ENCODE measurements at regions not wholly inside any gene's neighbourhood (a gene's known extent, or its start where the extent isn't known, plus 50 kb on each side); places are given as distances from the start of the nearest gene placed in this dataset.
"Not testable (repeated sequence)": the region's sequence is repeated elsewhere in the genome, so short reads cannot be mapped to it uniquely, and the experiment has no call there.

GRCh38 chr5:164235300-164235891 lies 730.0 kb downstream of the MAT2B start:
- no peak overlapping the region for H3K27ac Mint-ChIP-seq
- no peaks in the 10 kb centered on the region for H3K27me3 Mint-ChIP-seq (ENCODE audit: insufficient read depth)
- no peak for DNase-seq
- H3K9ac ChIP-seq (ENCODE audit: extremely low read depth, low read length, poor library complexity, severe bottlenecking): no peak overlapping the region
- no peak for TF ChIP-seq CTCF (conservative IDR thresholded peaks at IDR 0.05)
- WGBS, 2 experiments (ENCODE audit: insufficient coverage in 1 of 2, insufficient read length in 1 of 2): 89 to 100% methylated on average over 3 of the region's 3 CpGs
- no peaks in the 10 kb centered on the region for H3K27me3 ChIP-seq (ENCODE audit: control insufficient read depth, insufficient read depth, low read length, poor library complexity, severe bottlenecking)
- no peak overlapping the region for H3K4me3 ChIP-seq (ENCODE audit: low read length)
- no peaks in the 10 kb centered on the region for H3K4me1 Mint-ChIP-seq
- no peak overlapping the region for H3K4me3 Mint-ChIP-seq
- H3K27ac ChIP-seq (ENCODE audit: low read depth, low read length): no peak overlapping the region
- no peaks in the 10 kb centered on the region for H3K36me3 Mint-ChIP-seq (ENCODE audit: low read depth)
- H3K9me3 Mint-ChIP-seq: no peaks in the 10 kb centered on the region
- H3K4me1 ChIP-seq (ENCODE audit: control insufficient read depth, insufficient read depth, low read length): no peaks in the 10 kb centered on the region
- H3K9me3 ChIP-seq (ENCODE audit: control insufficient read depth, low read length): no peaks in the 10 kb centered on the region
- no peaks in the 10 kb centered on the region for H3K36me3 ChIP-seq (ENCODE audit: control insufficient read depth, insufficient read depth, low read length)

- H3K4me1 ChIP-seq (ENCODE audit: control insufficient read depth, insufficient read depth, low read length): no peaks in the 10 kb centered on the region
- no peak for TF ChIP-seq CTCF (conservative IDR thresholded peaks at IDR 0.05)
- Mint-ChIP-seq H3K9me3 (no peaks in the 10 kb centered on the region), H3K4me1 (no peaks in the 10 kb centered on the region), H3K27ac (no peak overlapping the region), H3K36me3 (ENCODE audit: low read depth) (no peaks in the 10 kb centered on the region), H3K4me3 (no peak overlapping the region), H3K27me3 (ENCODE audit: insufficient read depth) (no peaks in the 10 kb centered on the region)
- no peaks in the 10 kb centered on the region for H3K9me3 ChIP-seq (ENCODE audit: control insufficient read depth, low read length)
- no peak for DNase-seq
- H3K27ac ChIP-seq (ENCODE audit: low read depth, low read length): no peak overlapping the region
- no peak overlapping the region for H3K9ac ChIP-seq (ENCODE audit: extremely low read depth, low read length, poor library complexity, severe bottlenecking)
- no peak overlapping the region for H3K4me3 ChIP-seq (ENCODE audit: low read length)
- H3K36me3 ChIP-seq (ENCODE audit: control insufficient read depth, insufficient read depth, low read length): no peaks in the 10 kb centered on the region
- H3K27me3 ChIP-seq (ENCODE audit: control insufficient read depth, insufficient read depth, low read length, poor library complexity, severe bottlenecking): no peaks in the 10 kb centered on the region
Observed at GRCh38 chr5:164237486-164237885, 732.1 kb downstream of the MAT2B start.

- H3K36me3 ChIP-seq (ENCODE audit: control insufficient read depth, insufficient read depth, low read length); H3K4me1 ChIP-seq (ENCODE audit: control insufficient read depth, insufficient read depth, low read length); H3K27ac ChIP-seq (ENCODE audit: low read depth, low read length); H3K36me3 Mint-ChIP-seq (ENCODE audit: low read depth); H3K4me3 ChIP-seq (ENCODE audit: low read length); DNase-seq; H3K27ac Mint-ChIP-seq; H3K9me3 Mint-ChIP-seq; H3K27me3 Mint-ChIP-seq (ENCODE audit: insufficient read depth); H3K4me1 Mint-ChIP-seq; H3K9me3 ChIP-seq (ENCODE audit: control insufficient read depth, low read length); H3K9ac ChIP-seq (ENCODE audit: extremely low read depth, low read length, poor library complexity, severe bottlenecking); H3K27me3 ChIP-seq (ENCODE audit: control insufficient read depth, insufficient read depth, low read length, poor library complexity, severe bottlenecking); H3K4me3 Mint-ChIP-seq: not testable (repeated sequence)
Observed at GRCh38 chr5:164251781-164252180, 746.4 kb downstream of the MAT2B start.

GRCh38 chr5:164253764-164254163 lies 748.3 kb downstream of the MAT2B start:
- H3K9me3 Mint-ChIP-seq: peaks cover 3% of the 10 kb centered on the region
- DNase-seq: no peak
- H3K36me3 ChIP-seq (ENCODE audit: control insufficient read depth, insufficient read depth, low read length): no peaks in the 10 kb centered on the region
- H3K27me3 Mint-ChIP-seq (ENCODE audit: insufficient read depth): no peaks in the 10 kb centered on the region
- no peaks in the 10 kb centered on the region for H3K36me3 Mint-ChIP-seq (ENCODE audit: low read depth)
- no peak overlapping the region for H3K4me3 ChIP-seq (ENCODE audit: low read length)
- H3K9ac ChIP-seq (ENCODE audit: extremely low read depth, low read length, poor library complexity, severe bottlenecking): no peak overlapping the region
- H3K9me3 ChIP-seq (ENCODE audit: control insufficient read depth, low read length): peaks cover 5% of the 10 kb centered on the region
- no peak for TF ChIP-seq CTCF (conservative IDR thresholded peaks at IDR 0.05)
- peaks cover 4% of the 10 kb centered on the region for H3K4me1 Mint-ChIP-seq
- H3K4me3 Mint-ChIP-seq: no peak overlapping the region
- 85 to 95% methylated on average over 3 of the region's 3 CpGs for whole genome bisulfite sequencing, 2 experiments (ENCODE audit: insufficient coverage in 1 of 2, insufficient read length in 1 of 2)
- no peaks in the 10 kb centered on the region for H3K4me1 ChIP-seq (ENCODE audit: control insufficient read depth, insufficient read depth, low read length)
- H3K27ac ChIP-seq (ENCODE audit: low read depth, low read length): no peak overlapping the region
- no peaks in the 10 kb centered on the region for H3K27me3 ChIP-seq (ENCODE audit: control insufficient read depth, insufficient read depth, low read length, poor library complexity, severe bottlenecking)
- H3K27ac Mint-ChIP-seq: no peak overlapping the region

Measured in endodermal cell (in vitro differentiated cells).